CD14-positive monocyte (primary cell): ENCODE measurements at regions not wholly inside any gene's neighbourhood (a gene's known extent, or its start where the extent isn't known, plus 50 kb on each side); places are given as distances from the start of the nearest gene placed in this dataset.

Experiments used
- DNase-seq, 3 donors: peaks; one replicate each; pipeline ENCODE4 v3.0.0-alpha.2; 2011 to 2022
- H2AFZ ChIP-seq: 2 replicates; pipeline ENCODE4 v1.6.0; 2012; ENCODE audit warnings: mild to moderate bottlenecking, low read depth, low read length, inconsistent platforms; ENCODE audit not compliant: insufficient read depth, poor library complexity, severe bottlenecking
- H3K27ac ChIP-seq, 2 donors: 1 replicate in 1 of 2; 2 replicates in 1 of 2; pipeline ENCODE4 v1.5.1; 2012 to 2013; ENCODE audit warnings: low read length in 2 of 2, control low read depth in 1 of 2, inconsistent platforms in 1 of 2, low read depth in 1 of 2, mild to moderate bottlenecking in 1 of 2
- H3K27me3 ChIP-seq, 2 donors: one replicate each; pipeline versions ENCODE4 v1.6.0 to v1.6.1; 2011 to 2013; ENCODE audit warnings: low read length in 2 of 2; ENCODE audit not compliant: control insufficient read depth in 2 of 2, insufficient read depth in 2 of 2
- H3K36me3 ChIP-seq, 2 donors: replicated peaks in 1 of 2; 1 replicate in 1 of 2; 2 replicates in 1 of 2; pipeline versions ENCODE4 v1.5.1 to v1.6.1; 2012 to 2013; ENCODE audit warnings: low read length in 2 of 2, control low read depth in 1 of 2, inconsistent platforms in 1 of 2, mild to moderate bottlenecking in 1 of 2; ENCODE audit not compliant: insufficient read depth in 2 of 2, control insufficient read depth in 1 of 2
- H3K4me1 ChIP-seq, 2 donors: 1 replicate in 1 of 2; 2 replicates in 1 of 2; pipeline versions ENCODE4 v1.5.1 to v1.6.1; 2012 to 2013; ENCODE audit warnings: low read length in 2 of 2, control low read depth in 1 of 2, inconsistent platforms in 1 of 2, mild to moderate bottlenecking in 1 of 2, moderate library complexity in 1 of 2; ENCODE audit not compliant: insufficient read depth in 2 of 2, control insufficient read depth in 1 of 2
- H3K4me2 ChIP-seq: replicated peaks from 2 replicates; pipeline ENCODE3; 2012; ENCODE audit warnings: low read length, moderate library complexity, mild to moderate bottlenecking; ENCODE audit not compliant: poor library complexity, severe bottlenecking; ENCODE audit errors: extremely low read depth
- H3K4me3 ChIP-seq, 3 experiments: fragments of 200-600 bp in 1 of 3; sonication (generic) in 1 of 3; replicated peaks in 1 of 3; 1 replicate in 2 of 3; 2 replicates in 1 of 3; pipeline ENCODE4 v1.5.1; 2011 to 2013; ENCODE audit warnings: low read length in 3 of 3, mild to moderate bottlenecking in 3 of 3, control low read depth in 2 of 3, low read depth in 2 of 3, inconsistent platforms in 1 of 3, moderate library complexity in 1 of 3
- H3K79me2 ChIP-seq: 2 replicates; pipeline ENCODE4 v1.6.0; 2012; ENCODE audit warnings: mild to moderate bottlenecking, control low read depth, inconsistent platforms, low read length, moderate library complexity; ENCODE audit not compliant: insufficient read depth
- H3K9ac ChIP-seq: 2 replicates; pipeline ENCODE4 v1.6.0; 2017; ENCODE audit warnings: low read length, mild to moderate bottlenecking; ENCODE audit not compliant: insufficient read depth, poor library complexity, severe bottlenecking
- H3K9me3 ChIP-seq, 2 donors: replicated peaks in 1 of 2; 1 replicate in 1 of 2; 2 replicates in 1 of 2; pipeline versions ENCODE4 v1.5.1 to v1.6.1; 2012 to 2013; ENCODE audit warnings: low read length in 2 of 2, control low read depth in 1 of 2; ENCODE audit not compliant: control insufficient read depth in 1 of 2, insufficient read depth in 1 of 2
- H4K20me1 ChIP-seq: 2 replicates; pipeline ENCODE4 v1.6.0; 2012; ENCODE audit warnings: mild to moderate bottlenecking, low read length, control low read depth, moderate library complexity; ENCODE audit not compliant: insufficient read depth
- H3K27ac Mint-ChIP-seq, 7 donors: one replicate each; pipeline ENCODE4 v1.8.0; 2020; ENCODE audit warnings: mild to moderate bottlenecking in 7 of 7, mixed read lengths in 7 of 7, moderate library complexity in 6 of 7, inconsistent platforms in 2 of 7
- H3K27me3 Mint-ChIP-seq, 3 donors: one replicate each; pipeline ENCODE4 v1.8.0; 2021 to 2022; ENCODE audit warnings: low read depth in 3 of 3, mild to moderate bottlenecking in 3 of 3, mixed read lengths in 3 of 3, moderate library complexity in 3 of 3, inconsistent platforms in 1 of 3
- H3K36me3 Mint-ChIP-seq, 2 donors: one replicate each; pipeline ENCODE4 v1.8.0; 2020; ENCODE audit warnings: mixed read lengths in 2 of 2, inconsistent platforms in 1 of 2, mild to moderate bottlenecking in 1 of 2
- H3K4me1 Mint-ChIP-seq: one replicate; pipeline ENCODE4 v1.8.0; 2020; ENCODE audit warnings: mild to moderate bottlenecking, mixed read lengths
- H3K4me3 Mint-ChIP-seq, 2 donors: one replicate each; pipeline ENCODE4 v1.8.0; 2020; ENCODE audit warnings: mild to moderate bottlenecking in 2 of 2, mixed read lengths in 2 of 2, moderate library complexity in 1 of 2
- H3K9me3 Mint-ChIP-seq, 7 donors: one replicate each; pipeline ENCODE4 v1.8.0; 2020 to 2022; ENCODE audit warnings: mixed read lengths in 7 of 7, mild to moderate bottlenecking in 6 of 7, moderate library complexity in 6 of 7, inconsistent platforms in 2 of 7
- WGBS: methylation state at CpG from one replicate; pipeline ENCODE4 v1.1.5; 2013; ENCODE audit warnings: missing lambda C conversion rate; ENCODE audit not compliant: insufficient coverage; 5-methylcytosine and 5-hydroxymethylcytosine counted together
- intact Hi-C, 2 donors: fragments of 100-400 bp; cut with micrococcal nuclease; formaldehyde crosslinking; loops; one replicate each; pipeline versions ENCODE4 v1.15.0 to v1.15.1; 2023
- TF ChIP-seq, protein P1 (sequence below): fragments of 200-600 bp; IDR thresholded peaks from one replicate; pipeline ENCODE4 v1.8.0; 2022; ENCODE audit warnings: antibody characterized with exemption, mild to moderate bottlenecking

- Histone ChIP-seq H3K27me3 (no peaks in the 10 kb centered on the region), H3K4me1 (no peaks in the 10 kb centered on the region), H3K9me3 (no peaks in the 10 kb centered on the region), H3K36me3 (no peaks in the 10 kb centered on the region), H3K27ac (no peak overlapping the region), H3K79me2 (no peaks in the 10 kb centered on the region), H2AFZ (no peak overlapping the region), H3K4me3 (no peak overlapping the region), H4K20me1 (no peaks in the 10 kb centered on the region), H3K9ac (no peak overlapping the region), H3K4me2 (no peak overlapping the region)
- no peak for DNase-seq
- 80% methylated on average over 1 of the region's 3 CpGs for WGBS
- H3K4me3 Mint-ChIP-seq: no peak overlapping the region
- intact Hi-C loops: no loop called here
- no peak overlapping the region for H3K27ac Mint-ChIP-seq
- no peaks in the 10 kb centered on the region for H3K4me1 Mint-ChIP-seq
- H3K36me3 Mint-ChIP-seq: no peaks in the 10 kb centered on the region
- TF ChIP-seq, protein P1, sequence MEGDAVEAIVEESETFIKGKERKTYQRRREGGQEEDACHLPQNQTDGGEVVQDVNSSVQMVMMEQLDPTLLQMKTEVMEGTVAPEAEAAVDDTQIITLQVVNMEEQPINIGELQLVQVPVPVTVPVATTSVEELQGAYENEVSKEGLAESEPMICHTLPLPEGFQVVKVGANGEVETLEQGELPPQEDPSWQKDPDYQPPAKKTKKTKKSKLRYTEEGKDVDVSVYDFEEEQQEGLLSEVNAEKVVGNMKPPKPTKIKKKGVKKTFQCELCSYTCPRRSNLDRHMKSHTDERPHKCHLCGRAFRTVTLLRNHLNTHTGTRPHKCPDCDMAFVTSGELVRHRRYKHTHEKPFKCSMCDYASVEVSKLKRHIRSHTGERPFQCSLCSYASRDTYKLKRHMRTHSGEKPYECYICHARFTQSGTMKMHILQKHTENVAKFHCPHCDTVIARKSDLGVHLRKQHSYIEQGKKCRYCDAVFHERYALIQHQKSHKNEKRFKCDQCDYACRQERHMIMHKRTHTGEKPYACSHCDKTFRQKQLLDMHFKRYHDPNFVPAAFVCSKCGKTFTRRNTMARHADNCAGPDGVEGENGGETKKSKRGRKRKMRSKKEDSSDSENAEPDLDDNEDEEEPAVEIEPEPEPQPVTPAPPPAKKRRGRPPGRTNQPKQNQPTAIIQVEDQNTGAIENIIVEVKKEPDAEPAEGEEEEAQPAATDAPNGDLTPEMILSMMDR: no peak
- H3K27me3 Mint-ChIP-seq: peaks cover 0 to 1% (median 0%) of the 10 kb centered on the region in 3 donors
- H3K9me3 Mint-ChIP-seq: peaks cover 0 to 4% (median 0%) of the 10 kb centered on the region in 7 donors
Measured at GRCh38 chrX:28273736-28274135, 292.5 kb upstream of the DCAF8L1 start.

DNA sequence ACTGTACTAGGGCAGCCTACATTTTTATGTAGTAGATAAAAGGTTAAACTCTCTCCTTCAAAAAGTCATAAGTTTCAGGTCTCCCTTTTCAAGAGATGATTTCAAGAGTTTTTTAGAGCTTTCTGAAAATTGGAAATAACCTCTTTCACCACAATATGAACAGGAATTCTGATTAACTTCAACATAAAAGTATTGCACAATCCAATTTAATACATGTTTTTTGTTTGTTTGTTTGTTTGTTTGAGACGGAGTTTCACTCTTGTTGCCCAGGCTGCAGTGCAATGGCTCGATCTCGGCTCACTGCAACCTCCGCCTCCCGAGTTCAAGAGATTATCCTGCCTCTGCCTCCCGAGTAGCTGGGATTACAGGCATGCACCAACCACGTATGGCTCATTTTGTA is 265.4 kb upstream of the DCAF8L1 start:
- H4K20me1 ChIP-seq: no peaks in the 10 kb centered on the region
- H3K9me3 ChIP-seq: no peaks in the 10 kb centered on the region
- H3K4me3 ChIP-seq: no peak overlapping the region
- no peak overlapping the region for H3K27ac ChIP-seq
- Mint-ChIP-seq H3K36me3 (no peaks in the 10 kb centered on the region), H3K27ac (no peak overlapping the region), H3K27me3 (no peaks in the 10 kb centered on the region), H3K9me3 (peaks cover 0 to 3% (median 0%) of the 10 kb centered on the region in 7 donors), H3K4me3 (no peak overlapping the region), H3K4me1 (no peaks in the 10 kb centered on the region)
- H3K4me1 ChIP-seq: no peaks in the 10 kb centered on the region
- no peaks in the 10 kb centered on the region for H3K36me3 ChIP-seq
- H3K9ac ChIP-seq: no peak overlapping the region
- no peak overlapping the region for H2AFZ ChIP-seq
- TF ChIP-seq, protein P1: no peak
- no peak for DNase-seq
- intact Hi-C loops: no loop called here
- H3K79me2 ChIP-seq: no peaks in the 10 kb centered on the region
- no peak overlapping the region for H3K4me2 ChIP-seq
- no peaks in the 10 kb centered on the region for H3K27me3 ChIP-seq
- whole genome bisulfite sequencing: 85% methylated on average over 5 of the region's 7 CpGs
